Sigmoid colon (tissue), 3 donors: ENCODE measurements at regions not wholly inside any gene's neighbourhood (a gene's known extent, or its start where the extent isn't known, plus 50 kb on each side); places are given as distances from the start of the nearest gene placed in this dataset.

ENCODE experiments used
- POLR2A ChIP-seq, 2 donors: fragments of 450-650 bp; IDR thresholded peaks; one replicate each; pipeline ENCODE4 v1.6.1; 2016; ENCODE audit warnings: antibody characterized with exemption in 2 of 2, mild to moderate bottlenecking in 2 of 2, moderate library complexity in 2 of 2
- TF ChIP-seq, protein P1 (sequence below), 4 experiments: fragments of 450-650 bp in 3 of 4; fragments of 200-600 bp in 1 of 4; IDR thresholded peaks; one replicate each; pipeline ENCODE4 v1.5.1; 2016 to 2019; ENCODE audit warnings: antibody characterized with exemption in 4 of 4, mild to moderate bottlenecking in 3 of 4, moderate library complexity in 2 of 4

DNA sequence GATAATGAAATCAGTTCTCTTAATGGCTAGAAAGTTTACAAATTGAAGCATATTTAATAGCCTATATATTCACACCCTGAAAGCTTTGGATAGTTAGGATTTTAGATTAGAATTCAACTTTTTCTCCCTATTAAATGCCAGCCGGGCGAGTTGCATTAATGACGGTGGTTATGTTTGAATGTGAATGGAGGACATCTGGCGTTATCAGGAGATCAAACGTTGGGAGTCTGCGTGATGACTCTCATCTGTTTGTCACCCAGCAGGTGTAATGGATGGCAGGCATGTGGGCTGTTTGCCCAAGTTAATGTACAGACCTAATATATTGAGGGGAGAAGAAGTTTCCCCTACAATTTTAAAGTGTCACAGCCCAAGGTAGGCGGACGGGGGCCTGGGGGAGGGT is 1227.7 kb upstream of the WWC1 start:
- TF ChIP-seq POLR2A (IDR thresholded peaks at IDR 0.05): no peak
- TF ChIP-seq, protein P1, sequence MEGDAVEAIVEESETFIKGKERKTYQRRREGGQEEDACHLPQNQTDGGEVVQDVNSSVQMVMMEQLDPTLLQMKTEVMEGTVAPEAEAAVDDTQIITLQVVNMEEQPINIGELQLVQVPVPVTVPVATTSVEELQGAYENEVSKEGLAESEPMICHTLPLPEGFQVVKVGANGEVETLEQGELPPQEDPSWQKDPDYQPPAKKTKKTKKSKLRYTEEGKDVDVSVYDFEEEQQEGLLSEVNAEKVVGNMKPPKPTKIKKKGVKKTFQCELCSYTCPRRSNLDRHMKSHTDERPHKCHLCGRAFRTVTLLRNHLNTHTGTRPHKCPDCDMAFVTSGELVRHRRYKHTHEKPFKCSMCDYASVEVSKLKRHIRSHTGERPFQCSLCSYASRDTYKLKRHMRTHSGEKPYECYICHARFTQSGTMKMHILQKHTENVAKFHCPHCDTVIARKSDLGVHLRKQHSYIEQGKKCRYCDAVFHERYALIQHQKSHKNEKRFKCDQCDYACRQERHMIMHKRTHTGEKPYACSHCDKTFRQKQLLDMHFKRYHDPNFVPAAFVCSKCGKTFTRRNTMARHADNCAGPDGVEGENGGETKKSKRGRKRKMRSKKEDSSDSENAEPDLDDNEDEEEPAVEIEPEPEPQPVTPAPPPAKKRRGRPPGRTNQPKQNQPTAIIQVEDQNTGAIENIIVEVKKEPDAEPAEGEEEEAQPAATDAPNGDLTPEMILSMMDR (IDR thresholded peaks at IDR 0.05): no peak
